ENCODE measurements at regions not wholly inside any gene's neighbourhood (a gene's known extent, or its start where the extent isn't known, plus 50 kb on each side); places are given as distances from the start of the nearest gene placed in this dataset.
"Not testable (repeated sequence)": the region's sequence is repeated elsewhere in the genome, so short reads cannot be mapped to it uniquely, and the experiment has no call there.

DNA sequence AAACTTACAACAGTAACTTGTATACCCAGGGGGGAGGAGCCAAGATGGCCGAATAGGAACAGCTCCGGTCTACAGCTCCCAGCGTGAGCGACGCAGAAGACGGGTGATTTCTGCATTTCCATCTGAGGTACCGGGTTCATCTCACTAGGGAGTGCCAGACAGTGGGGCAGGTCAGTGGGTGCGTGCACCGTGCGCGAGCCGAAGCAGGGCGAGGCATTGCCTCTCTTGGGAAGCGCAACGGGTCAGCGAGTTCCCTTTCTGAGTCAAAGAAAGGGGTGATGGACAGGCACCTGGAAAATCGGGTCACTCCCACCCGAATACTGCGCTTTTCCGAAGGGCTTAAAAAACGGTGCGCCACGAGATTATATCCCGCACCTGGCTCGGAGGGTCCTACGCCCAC, 278.8 kb downstream of the FAM47B start:
- H3K4me3 ChIP-seq (ENCODE audit: low read depth, low read length); H3K36me3 ChIP-seq (ENCODE audit: control insufficient read depth, insufficient read depth, low read length); DNase-seq (ENCODE audit: low read depth in 4 of 6, low spot score in 6 of 6); H3K4me1 ChIP-seq (ENCODE audit: control insufficient read depth, insufficient read depth, low read length); H3K9me3 ChIP-seq (ENCODE audit: control insufficient read depth, insufficient read depth, low read length); H3K27me3 ChIP-seq (ENCODE audit: control insufficient read depth, insufficient read depth, low read length); H3K27ac ChIP-seq (ENCODE audit: low read depth, low read length): not testable (repeated sequence)
- WGBS (ENCODE audit: insufficient coverage) = 76% methylated on average over 24 of the region's 26 CpGs

GRCh38 chrX:35244088-35244741, 301.6 kb downstream of the FAM47B start:
- Histone ChIP-seq H3K27ac (ENCODE audit: low read depth, low read length) (no peak overlapping the region), H3K27me3 (ENCODE audit: control insufficient read depth, insufficient read depth, low read length) (no peaks in the 10 kb centered on the region), H3K9me3 (ENCODE audit: control insufficient read depth, insufficient read depth, low read length) (no peaks in the 10 kb centered on the region), H3K36me3 (ENCODE audit: control insufficient read depth, insufficient read depth, low read length) (no peaks in the 10 kb centered on the region), H3K4me3 (ENCODE audit: low read depth, low read length) (no peak overlapping the region), H3K4me1 (ENCODE audit: control insufficient read depth, insufficient read depth, low read length) (no peaks in the 10 kb centered on the region)
- WGBS (ENCODE audit: insufficient coverage) = 63% methylated on average over 3 of the region's 3 CpGs
- no peak for DNase-seq (ENCODE audit: low read depth in 4 of 6, low spot score in 6 of 6)

DNA sequence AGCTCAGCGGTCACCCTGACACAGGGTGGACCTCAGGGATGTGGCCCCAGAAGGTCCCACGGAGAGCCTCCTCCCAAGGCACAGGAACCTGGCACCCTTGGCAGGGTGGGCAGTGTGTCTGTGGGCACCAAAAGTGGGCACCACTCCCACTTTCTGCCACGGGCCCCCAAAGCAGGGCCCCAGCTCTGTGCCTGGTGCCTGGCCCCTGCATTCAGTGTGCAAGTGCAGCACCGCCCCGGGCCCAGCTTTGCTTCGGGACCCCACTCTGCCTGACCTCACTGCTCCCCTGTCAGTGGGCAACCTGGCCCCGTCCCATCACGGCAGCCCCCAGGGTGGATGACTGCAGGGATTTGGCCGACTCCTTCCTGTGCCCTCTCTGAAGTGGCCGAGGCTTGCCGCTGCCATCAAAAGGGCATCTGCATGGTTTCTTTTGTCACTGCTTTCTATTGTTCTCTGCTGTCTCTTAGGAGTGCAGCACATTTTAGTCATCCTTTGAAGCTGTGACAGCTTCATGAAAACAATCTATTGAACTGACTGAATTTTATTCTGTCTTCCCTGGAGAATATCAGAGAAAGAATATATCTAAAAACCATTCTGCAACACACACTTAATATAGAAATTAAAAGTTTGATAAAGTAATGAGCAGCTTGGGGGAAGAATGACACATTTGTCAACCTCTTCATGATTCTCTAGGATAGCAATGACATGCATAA, 302.4 kb downstream of the FAM47B start:
- no peak overlapping the region for H3K27ac ChIP-seq (ENCODE audit: low read depth, low read length)
- no peak overlapping the region for H3K4me3 ChIP-seq (ENCODE audit: low read depth, low read length)
- WGBS (ENCODE audit: insufficient coverage) = 64% methylated on average over 11 of the region's 11 CpGs
- no peak for DNase-seq (ENCODE audit: low read depth in 4 of 6, low spot score in 6 of 6)
- H3K36me3 ChIP-seq (ENCODE audit: control insufficient read depth, insufficient read depth, low read length) = no peaks in the 10 kb centered on the region
- H3K27me3 ChIP-seq (ENCODE audit: control insufficient read depth, insufficient read depth, low read length) = no peaks in the 10 kb centered on the region
- no peaks in the 10 kb centered on the region for H3K9me3 ChIP-seq (ENCODE audit: control insufficient read depth, insufficient read depth, low read length)
- no peaks in the 10 kb centered on the region for H3K4me1 ChIP-seq (ENCODE audit: control insufficient read depth, insufficient read depth, low read length)

GRCh38 chrX:35251226-35251625, 308.6 kb downstream of the FAM47B start:
- Histone ChIP-seq H3K4me3 (ENCODE audit: low read depth, low read length) (no peak overlapping the region), H3K27ac (ENCODE audit: low read depth, low read length) (no peak overlapping the region), H3K36me3 (ENCODE audit: control insufficient read depth, insufficient read depth, low read length) (no peaks in the 10 kb centered on the region), H3K4me1 (ENCODE audit: control insufficient read depth, insufficient read depth, low read length) (no peaks in the 10 kb centered on the region), H3K27me3 (ENCODE audit: control insufficient read depth, insufficient read depth, low read length) (no peaks in the 10 kb centered on the region), H3K9me3 (ENCODE audit: control insufficient read depth, insufficient read depth, low read length) (no peaks in the 10 kb centered on the region)
- WGBS (ENCODE audit: insufficient coverage) = 50% methylated on average over 1 of the region's 1 CpG
- no peak for DNase-seq (ENCODE audit: low read depth in 4 of 6, low spot score in 6 of 6)

GRCh38 chrX:35276115-35276514, 333.5 kb downstream of the FAM47B start:
- DNase-seq (ENCODE audit: low read depth in 4 of 6, low spot score in 6 of 6) = no peak
- no peaks in the 10 kb centered on the region for H3K4me1 ChIP-seq (ENCODE audit: control insufficient read depth, insufficient read depth, low read length)
- H3K27ac ChIP-seq (ENCODE audit: low read depth, low read length) = no peak overlapping the region
- WGBS (ENCODE audit: insufficient coverage) = 72% methylated on average over 4 of the region's 6 CpGs
- no peaks in the 10 kb centered on the region for H3K9me3 ChIP-seq (ENCODE audit: control insufficient read depth, insufficient read depth, low read length)
- no peaks in the 10 kb centered on the region for H3K27me3 ChIP-seq (ENCODE audit: control insufficient read depth, insufficient read depth, low read length)
- no peaks in the 10 kb centered on the region for H3K36me3 ChIP-seq (ENCODE audit: control insufficient read depth, insufficient read depth, low read length)
- no peak overlapping the region for H3K4me3 ChIP-seq (ENCODE audit: low read depth, low read length)

DNA sequence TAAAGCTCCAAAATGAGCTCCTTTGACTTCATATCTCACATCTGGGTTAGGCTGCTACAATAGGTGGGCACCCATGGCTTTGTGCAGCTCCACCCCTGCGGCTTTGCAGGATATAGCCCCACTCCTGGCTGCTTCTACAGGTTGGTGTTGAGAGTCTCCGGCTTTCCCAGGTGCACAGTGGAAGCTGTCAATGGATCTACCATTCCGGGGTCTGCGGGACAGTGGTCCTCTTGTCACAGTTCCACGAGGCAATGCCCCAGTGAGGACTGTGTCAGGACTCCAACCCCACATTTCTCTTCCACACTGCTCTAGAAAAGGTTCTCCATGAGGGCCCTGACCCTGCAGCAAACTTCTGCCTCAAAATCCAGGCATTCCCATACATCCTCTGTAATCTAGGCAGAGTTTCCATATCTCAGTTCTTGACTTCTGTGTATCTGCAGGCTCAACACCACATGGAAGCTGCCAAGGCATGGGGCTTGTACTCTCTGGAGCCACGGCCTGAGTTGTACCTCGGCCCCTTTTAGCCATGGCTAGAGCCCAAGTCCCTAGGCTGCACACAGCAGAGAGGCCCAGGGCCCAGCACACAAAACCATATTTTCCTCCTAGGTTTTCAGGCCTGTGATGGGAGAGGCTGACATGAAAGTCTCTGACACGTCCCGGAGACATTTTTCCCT, 342.8 kb downstream of the FAM47B start:
- H3K4me1 ChIP-seq (ENCODE audit: control insufficient read depth, insufficient read depth, low read length) = no peaks in the 10 kb centered on the region
- H3K27me3 ChIP-seq (ENCODE audit: control insufficient read depth, insufficient read depth, low read length) = no peaks in the 10 kb centered on the region
- DNase-seq (ENCODE audit: low read depth in 4 of 6, low spot score in 6 of 6) = no peak

DNA sequence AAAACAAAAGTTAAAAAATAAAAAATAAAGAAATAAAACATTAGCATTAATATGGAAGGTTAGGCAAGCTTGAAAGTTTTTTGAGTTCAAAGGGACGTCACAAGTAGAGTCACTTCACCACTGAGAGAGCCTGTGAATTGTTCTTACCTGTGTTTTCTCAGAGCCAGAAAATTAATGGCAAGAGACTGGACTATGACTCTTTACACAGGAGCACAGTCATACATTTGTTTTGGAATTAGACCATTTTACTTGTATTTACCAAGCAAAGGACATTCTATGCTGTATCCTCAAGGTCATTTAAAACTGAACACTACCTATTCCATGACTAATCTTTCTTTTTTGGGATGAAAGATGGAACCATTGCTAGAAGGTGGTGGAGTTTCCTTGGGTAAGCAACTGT, 346.1 kb downstream of the FAM47B start:
- Histone ChIP-seq H3K4me1 (ENCODE audit: control insufficient read depth, insufficient read depth, low read length) (no peaks in the 10 kb centered on the region), H3K27me3 (ENCODE audit: control insufficient read depth, insufficient read depth, low read length) (no peaks in the 10 kb centered on the region), H3K36me3 (ENCODE audit: control insufficient read depth, insufficient read depth, low read length) (no peaks in the 10 kb centered on the region), H3K9me3 (ENCODE audit: control insufficient read depth, insufficient read depth, low read length) (no peaks in the 10 kb centered on the region), H3K4me3 (ENCODE audit: low read depth, low read length) (no peak overlapping the region), H3K27ac (ENCODE audit: low read depth, low read length) (no peak overlapping the region)
- 67% methylated on average over 1 of the region's 1 CpG for WGBS (ENCODE audit: insufficient coverage)
- no peak for DNase-seq (ENCODE audit: low read depth in 4 of 6, low spot score in 6 of 6)

More for the DNA sequence above, 342.8 kb downstream of the FAM47B start:
- Histone ChIP-seq H3K27ac (ENCODE audit: low read depth, low read length) (no peak overlapping the region), H3K4me3 (ENCODE audit: low read depth, low read length) (no peak overlapping the region), H3K9me3 (ENCODE audit: control insufficient read depth, insufficient read depth, low read length) (no peaks in the 10 kb centered on the region), H3K36me3 (ENCODE audit: control insufficient read depth, insufficient read depth, low read length) (no peaks in the 10 kb centered on the region)
- 61% methylated on average over 9 of the region's 9 CpGs for WGBS (ENCODE audit: insufficient coverage)

DNA sequence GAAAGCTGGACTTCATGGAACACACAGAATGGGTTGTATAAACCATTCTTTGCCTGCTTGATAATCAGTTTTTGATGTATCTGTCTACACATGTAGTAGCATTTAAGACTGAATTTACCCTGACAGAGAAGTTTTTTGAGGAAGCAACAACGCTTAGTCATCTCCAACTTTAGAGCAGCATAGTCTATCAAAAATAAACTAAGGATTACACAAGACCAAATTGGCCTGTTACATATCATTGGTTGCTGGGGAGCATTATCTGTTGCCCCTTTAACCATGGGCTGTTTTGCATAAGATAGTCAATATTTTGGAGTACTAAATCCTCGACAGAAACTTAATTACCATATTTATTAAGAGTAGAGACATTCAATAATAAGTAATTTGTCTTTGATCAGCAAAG, 347.4 kb downstream of the FAM47B start:
- H3K27me3 ChIP-seq (ENCODE audit: control insufficient read depth, insufficient read depth, low read length) = no peaks in the 10 kb centered on the region
- H3K36me3 ChIP-seq (ENCODE audit: control insufficient read depth, insufficient read depth, low read length) = no peaks in the 10 kb centered on the region
- no peak for DNase-seq (ENCODE audit: low read depth in 4 of 6, low spot score in 6 of 6)
- no peak overlapping the region for H3K4me3 ChIP-seq (ENCODE audit: low read depth, low read length)
- WGBS (ENCODE audit: insufficient coverage) = no CpG with 5 or more reads among the region's 2 CpGs
- H3K4me1 ChIP-seq (ENCODE audit: control insufficient read depth, insufficient read depth, low read length) = no peaks in the 10 kb centered on the region
- H3K27ac ChIP-seq (ENCODE audit: low read depth, low read length) = no peak overlapping the region
- H3K9me3 ChIP-seq (ENCODE audit: control insufficient read depth, insufficient read depth, low read length) = no peaks in the 10 kb centered on the region

GRCh38 chrX:35291013-35291412, 348.4 kb downstream of the FAM47B start:
- H3K4me1 ChIP-seq (ENCODE audit: control insufficient read depth, insufficient read depth, low read length) = no peaks in the 10 kb centered on the region
- 40% methylated on average over 1 of the region's 2 CpGs for WGBS (ENCODE audit: insufficient coverage)
- no peaks in the 10 kb centered on the region for H3K9me3 ChIP-seq (ENCODE audit: control insufficient read depth, insufficient read depth, low read length)
- no peak overlapping the region for H3K4me3 ChIP-seq (ENCODE audit: low read depth, low read length)
- no peak for DNase-seq (ENCODE audit: low read depth in 4 of 6, low spot score in 6 of 6)
- H3K27ac ChIP-seq (ENCODE audit: low read depth, low read length) = no peak overlapping the region
- no peaks in the 10 kb centered on the region for H3K36me3 ChIP-seq (ENCODE audit: control insufficient read depth, insufficient read depth, low read length)
- H3K27me3 ChIP-seq (ENCODE audit: control insufficient read depth, insufficient read depth, low read length) = no peaks in the 10 kb centered on the region

DNA sequence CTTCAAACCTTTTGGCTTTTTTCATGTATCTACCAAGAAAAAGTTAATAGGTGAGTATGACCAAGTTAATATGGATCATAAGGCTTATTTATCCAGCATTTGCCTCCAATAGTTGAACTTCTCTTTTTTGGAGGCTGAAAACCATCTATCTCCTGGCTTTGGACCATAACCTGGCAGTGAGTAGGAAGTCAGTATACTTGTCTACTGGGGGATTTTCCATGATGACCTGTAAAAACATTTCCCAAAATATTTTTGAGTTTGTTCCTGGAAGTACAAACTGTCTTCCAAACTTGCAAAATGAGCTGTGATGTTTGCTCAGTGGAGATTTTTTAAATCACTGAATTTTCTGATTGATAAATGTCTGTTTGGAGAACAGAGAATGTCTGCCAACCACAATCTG, 349.9 kb downstream of the FAM47B start:
- no peaks in the 10 kb centered on the region for H3K27me3 ChIP-seq (ENCODE audit: control insufficient read depth, insufficient read depth, low read length)
- H3K4me1 ChIP-seq (ENCODE audit: control insufficient read depth, insufficient read depth, low read length) = no peaks in the 10 kb centered on the region
- no peaks in the 10 kb centered on the region for H3K36me3 ChIP-seq (ENCODE audit: control insufficient read depth, insufficient read depth, low read length)
- no peak overlapping the region for H3K27ac ChIP-seq (ENCODE audit: low read depth, low read length)
- DNase-seq (ENCODE audit: low read depth in 4 of 6, low spot score in 6 of 6) = no peak
- no peaks in the 10 kb centered on the region for H3K9me3 ChIP-seq (ENCODE audit: control insufficient read depth, insufficient read depth, low read length)
- no peak overlapping the region for H3K4me3 ChIP-seq (ENCODE audit: low read depth, low read length)

All from spinal cord (tissue), 9 donors.